ENCODE measurements at regions not wholly inside any gene's neighbourhood (a gene's known extent, or its start where the extent isn't known, plus 50 kb on each side); places are given as distances from the start of the nearest gene placed in this dataset.

DNA sequence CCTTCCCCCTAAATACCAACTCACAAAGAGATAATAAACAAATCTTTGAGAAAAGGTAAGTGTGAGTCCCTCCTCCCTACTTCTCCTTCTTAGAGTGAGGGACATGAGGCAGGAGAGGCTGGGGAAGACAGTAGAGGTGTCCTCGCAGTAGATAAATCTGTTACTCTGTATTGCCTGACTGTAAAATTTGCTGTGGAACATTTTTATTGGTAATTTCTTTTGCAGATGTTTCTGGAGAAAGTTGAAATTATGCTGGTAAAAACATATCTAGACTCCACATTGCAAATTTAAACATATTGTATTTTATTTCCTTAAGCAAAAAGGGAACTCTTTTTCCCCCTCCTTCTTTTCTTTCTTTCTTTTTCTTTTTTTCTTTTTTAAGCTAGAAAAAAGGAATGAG, 58.5 kb downstream of the PLCE1 start:
- no peak overlapping the region for H3K27ac ChIP-seq
- no peaks in the 10 kb centered on the region for H3K27me3 ChIP-seq
- WGBS, 4 donors = 79 to 83% (median 80%) methylated on average over 1 of the region's 1 CpG
- no peaks in the 10 kb centered on the region for H3K9me3 ChIP-seq
- no peak for DNase-seq
- H3K4me1 ChIP-seq = peaks cover 0 to 15% (median 3%) of the 10 kb centered on the region in 12 donors
- ATAC-seq = no peak
- H3K4me3 ChIP-seq = no peak overlapping the region
- TF ChIP-seq, protein P1, sequence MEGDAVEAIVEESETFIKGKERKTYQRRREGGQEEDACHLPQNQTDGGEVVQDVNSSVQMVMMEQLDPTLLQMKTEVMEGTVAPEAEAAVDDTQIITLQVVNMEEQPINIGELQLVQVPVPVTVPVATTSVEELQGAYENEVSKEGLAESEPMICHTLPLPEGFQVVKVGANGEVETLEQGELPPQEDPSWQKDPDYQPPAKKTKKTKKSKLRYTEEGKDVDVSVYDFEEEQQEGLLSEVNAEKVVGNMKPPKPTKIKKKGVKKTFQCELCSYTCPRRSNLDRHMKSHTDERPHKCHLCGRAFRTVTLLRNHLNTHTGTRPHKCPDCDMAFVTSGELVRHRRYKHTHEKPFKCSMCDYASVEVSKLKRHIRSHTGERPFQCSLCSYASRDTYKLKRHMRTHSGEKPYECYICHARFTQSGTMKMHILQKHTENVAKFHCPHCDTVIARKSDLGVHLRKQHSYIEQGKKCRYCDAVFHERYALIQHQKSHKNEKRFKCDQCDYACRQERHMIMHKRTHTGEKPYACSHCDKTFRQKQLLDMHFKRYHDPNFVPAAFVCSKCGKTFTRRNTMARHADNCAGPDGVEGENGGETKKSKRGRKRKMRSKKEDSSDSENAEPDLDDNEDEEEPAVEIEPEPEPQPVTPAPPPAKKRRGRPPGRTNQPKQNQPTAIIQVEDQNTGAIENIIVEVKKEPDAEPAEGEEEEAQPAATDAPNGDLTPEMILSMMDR (IDR thresholded peaks at IDR 0.05) = no peak
- TF ChIP-seq POLR2A (IDR thresholded peaks at IDR 0.05) = no peak
- no peaks in the 10 kb centered on the region for H3K36me3 ChIP-seq
- intact Hi-C loops (cut with DNase I) = no loop called here

DNA sequence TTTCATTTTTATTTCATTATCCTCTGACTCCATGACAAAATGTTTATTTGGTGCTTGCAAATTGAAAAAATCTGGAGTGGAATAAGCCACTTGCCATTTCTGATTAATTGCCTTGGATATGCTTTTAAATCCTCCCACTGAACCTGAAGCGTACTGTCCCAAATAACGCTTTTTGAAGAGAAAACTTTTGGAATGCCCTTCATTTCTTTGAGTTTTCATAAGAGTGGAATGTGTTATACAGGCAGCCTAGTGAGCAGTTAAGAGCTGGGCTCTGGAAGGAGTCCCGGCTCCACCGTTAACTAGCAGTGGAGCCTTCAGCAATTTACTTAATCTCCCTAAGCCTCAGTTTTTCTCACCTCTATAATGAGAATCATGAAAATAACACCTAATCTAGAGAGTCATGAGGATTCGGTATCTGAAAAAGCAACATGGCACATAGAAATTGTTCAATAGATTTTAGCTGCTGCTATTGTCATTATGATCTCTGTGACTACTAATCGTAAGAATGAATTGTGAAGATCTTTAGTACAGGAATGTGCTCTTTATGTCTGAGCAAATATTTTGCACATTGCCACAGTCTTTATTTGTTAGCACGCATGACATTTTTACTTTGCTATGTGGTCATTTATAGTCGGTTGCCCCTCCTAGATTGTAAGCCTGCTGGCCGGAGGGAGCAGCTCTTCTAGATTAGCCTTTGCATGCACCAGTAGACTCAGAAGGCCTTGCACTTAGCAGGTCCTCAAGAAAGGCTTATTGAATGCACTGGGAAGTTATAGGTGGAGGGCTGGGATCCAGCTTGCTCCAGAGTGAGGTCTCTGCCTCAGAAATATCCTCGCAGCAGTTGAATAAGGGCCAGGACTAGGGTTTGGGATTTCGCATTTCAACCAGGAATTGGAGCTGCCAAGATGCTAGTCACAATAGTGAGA, 59.4 kb downstream of the PLCE1 start:
- H3K27ac ChIP-seq = no peak overlapping the region
- TF ChIP-seq, protein P1 (IDR thresholded peaks at IDR 0.05) = no peak
- intact Hi-C loops (cut with DNase I) = no loop called here
- H3K4me3 ChIP-seq = no peak overlapping the region
- 79 to 84% (median 81%) methylated on average over 11 of the region's 11 CpGs for WGBS, 4 donors
- no peaks in the 10 kb centered on the region for H3K27me3 ChIP-seq
- H3K4me1 ChIP-seq = peaks cover 0 to 18% (median 3%) of the 10 kb centered on the region in 12 donors
- H3K9me3 ChIP-seq = no peaks in the 10 kb centered on the region
- no peak for ATAC-seq
- DNase-seq = no peak
- no peaks in the 10 kb centered on the region for H3K36me3 ChIP-seq

DNA sequence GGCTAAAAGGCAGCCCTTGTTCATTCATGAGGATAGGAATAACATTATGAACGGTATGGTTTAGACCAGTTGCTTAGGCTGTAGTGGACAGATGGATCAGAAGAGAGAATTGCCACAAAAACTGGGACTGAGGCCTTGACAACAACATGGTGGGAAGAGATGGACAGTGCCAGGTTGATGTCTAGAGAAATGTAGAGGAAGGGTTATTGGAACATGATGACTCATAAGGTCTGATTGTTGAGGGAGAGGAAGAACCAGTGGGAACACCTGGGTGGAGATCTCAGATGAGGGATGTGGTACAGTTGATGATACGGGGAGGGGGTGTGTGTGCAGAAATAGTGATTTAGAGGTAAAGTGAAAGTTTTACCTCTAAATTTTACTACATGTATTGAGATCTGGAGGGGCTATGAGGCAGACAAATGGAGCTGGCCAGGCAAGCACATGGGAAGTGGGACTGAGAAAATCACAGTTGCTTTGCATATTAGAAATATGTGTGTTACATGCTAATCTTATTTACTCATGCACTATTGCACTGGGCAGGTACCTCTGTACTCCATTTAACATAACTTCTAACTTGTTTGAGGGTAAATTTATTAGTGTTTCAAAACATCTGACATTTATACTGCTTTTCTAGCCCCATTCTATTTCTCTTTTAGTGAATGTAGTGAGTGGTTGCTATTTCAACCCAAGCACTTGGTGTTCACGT, 65.6 kb downstream of the PLCE1 start:
- ATAC-seq = no peak
- Histone ChIP-seq H3K27me3 (no peaks in the 10 kb centered on the region), H3K27ac (no peak overlapping the region), H3K36me3 (no peaks in the 10 kb centered on the region), H3K9me3 (no peaks in the 10 kb centered on the region), H3K4me3 (no peak overlapping the region), H3K4me1 (peaks cover 0 to 9% (median 0%) of the 10 kb centered on the region in 12 donors)
- 73 to 91% (median 89%) methylated on average over 3 of the region's 3 CpGs for WGBS, 4 donors
- no peak for DNase-seq
- TF ChIP-seq POLR2A (IDR thresholded peaks at IDR 0.05) = no peak
- TF ChIP-seq, protein P1 (IDR thresholded peaks at IDR 0.05) = no peak
- intact Hi-C loops (cut with DNase I) = no loop called here

DNA sequence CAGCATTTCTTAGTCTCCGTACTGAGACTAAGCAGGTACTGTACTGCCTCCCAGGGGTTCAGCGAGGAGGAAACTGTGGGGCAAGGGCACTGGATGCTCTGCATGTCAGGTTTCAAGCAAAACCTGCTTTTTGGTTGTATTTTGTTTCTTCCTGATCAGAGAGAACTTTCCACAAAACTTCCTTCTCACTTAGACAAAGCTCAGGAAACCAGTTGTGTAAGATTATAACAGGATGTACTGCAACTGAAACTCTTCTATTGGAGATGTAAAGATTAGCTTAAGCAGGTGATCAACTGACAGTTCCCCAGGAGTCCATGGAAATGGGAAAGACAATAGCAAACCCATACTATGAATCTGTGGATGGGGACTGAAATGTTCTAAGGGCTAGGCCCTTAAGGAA, 67.3 kb downstream of the PLCE1 start:
- WGBS, 4 donors = 88 to 94% (median 92%) methylated on average over 2 of the region's 2 CpGs
- no peak overlapping the region for H3K4me3 ChIP-seq
- TF ChIP-seq POLR2A (IDR thresholded peaks at IDR 0.05) = no peak
- TF ChIP-seq, protein P1 (IDR thresholded peaks at IDR 0.05) = no peak
- ATAC-seq (no peak), DNase-seq (no peak)
- intact Hi-C loops (cut with DNase I) = loop anchor here in 1 of 10 donors (10.0 kb wide), 1 partner anchor 146 kb away; no protein-coding TSS in a partner anchor
- H3K4me1 ChIP-seq = peaks cover 0 to 13% (median 0%) of the 10 kb centered on the region in 12 donors
- H3K27ac ChIP-seq = no peak overlapping the region
- no peaks in the 10 kb centered on the region for H3K27me3 ChIP-seq
- H3K9me3 ChIP-seq = no peaks in the 10 kb centered on the region
- no peaks in the 10 kb centered on the region for H3K36me3 ChIP-seq

Measured in heart left ventricle (tissue), 16 donors.